Astrocyte (in vitro differentiated cells and primary cell): ENCODE measurements at regions not wholly inside any gene's neighbourhood (a gene's known extent, or its start where the extent isn't known, plus 50 kb on each side); places are given as distances from the start of the nearest gene placed in this dataset.

ENCODE experiments used
- EZH2 ChIP-seq: IDR thresholded peaks from 2 replicates; pipeline ENCODE4 v1.6.1; 2012; ENCODE audit warnings: mild to moderate bottlenecking, low read length, inconsistent platforms; ENCODE audit not compliant: insufficient read depth
- TF ChIP-seq, protein P1 (sequence below): IDR thresholded peaks from 2 replicates; pipeline ENCODE4 v1.5.1; 2011; ENCODE audit warnings: low read depth, mild to moderate bottlenecking, inconsistent platforms, low read length, moderate library complexity; ENCODE audit not compliant: insufficient read depth

DNA sequence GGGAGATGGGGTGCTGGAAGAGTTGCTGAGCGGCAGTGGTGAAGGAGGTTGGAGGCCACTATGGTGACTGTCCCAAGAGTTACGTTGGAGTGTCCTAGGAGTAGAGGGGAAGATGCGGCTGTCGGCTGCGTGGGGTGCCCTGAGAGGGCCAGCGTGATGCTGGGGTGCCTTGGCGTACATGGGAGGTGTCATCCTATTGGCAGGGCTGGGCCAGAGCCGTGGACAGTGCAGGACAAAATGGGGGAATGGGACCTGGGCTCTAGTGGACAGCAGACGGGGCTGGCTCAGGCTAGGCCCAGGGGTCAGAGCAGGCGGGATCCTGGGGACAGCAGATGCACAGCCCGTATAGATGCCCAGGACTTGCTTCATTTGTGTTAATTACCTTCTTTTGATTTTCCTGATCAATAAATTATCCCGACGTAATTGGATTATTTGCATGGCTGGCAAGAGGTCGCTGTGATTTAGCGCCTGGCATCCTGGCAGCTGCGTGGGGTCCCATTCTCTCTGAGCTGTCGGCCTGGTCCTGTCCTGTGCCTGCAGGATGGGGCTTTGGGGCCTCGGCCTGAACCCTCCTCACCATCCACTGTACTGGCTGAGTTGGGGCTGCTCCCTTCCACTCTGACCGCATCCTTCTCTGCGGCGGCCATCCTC is 203.9 kb upstream of the C14orf180 start:
- no peak for TF ChIP-seq EZH2
- TF ChIP-seq, protein P1, sequence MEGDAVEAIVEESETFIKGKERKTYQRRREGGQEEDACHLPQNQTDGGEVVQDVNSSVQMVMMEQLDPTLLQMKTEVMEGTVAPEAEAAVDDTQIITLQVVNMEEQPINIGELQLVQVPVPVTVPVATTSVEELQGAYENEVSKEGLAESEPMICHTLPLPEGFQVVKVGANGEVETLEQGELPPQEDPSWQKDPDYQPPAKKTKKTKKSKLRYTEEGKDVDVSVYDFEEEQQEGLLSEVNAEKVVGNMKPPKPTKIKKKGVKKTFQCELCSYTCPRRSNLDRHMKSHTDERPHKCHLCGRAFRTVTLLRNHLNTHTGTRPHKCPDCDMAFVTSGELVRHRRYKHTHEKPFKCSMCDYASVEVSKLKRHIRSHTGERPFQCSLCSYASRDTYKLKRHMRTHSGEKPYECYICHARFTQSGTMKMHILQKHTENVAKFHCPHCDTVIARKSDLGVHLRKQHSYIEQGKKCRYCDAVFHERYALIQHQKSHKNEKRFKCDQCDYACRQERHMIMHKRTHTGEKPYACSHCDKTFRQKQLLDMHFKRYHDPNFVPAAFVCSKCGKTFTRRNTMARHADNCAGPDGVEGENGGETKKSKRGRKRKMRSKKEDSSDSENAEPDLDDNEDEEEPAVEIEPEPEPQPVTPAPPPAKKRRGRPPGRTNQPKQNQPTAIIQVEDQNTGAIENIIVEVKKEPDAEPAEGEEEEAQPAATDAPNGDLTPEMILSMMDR, result no peak
